CD4-positive, alpha-beta T cell (primary cell): ENCODE measurements at regions not wholly inside any gene's neighbourhood (a gene's known extent, or its start where the extent isn't known, plus 50 kb on each side); places are given as distances from the start of the nearest gene placed in this dataset.

Experiments used
- ATAC-seq: fragments of 200-7000 bp; cut with Tn5 transposase; one replicate; pipeline ENCODE4 v1.10.0; 2022; ENCODE audit warnings: mild to moderate bottlenecking; ENCODE audit not compliant: poor library complexity
- CTCF ChIA-PET: fragments of 350-600 bp; sonication (Branson Sonifier 250); formaldehyde crosslinking; loops from one replicate; lab custom pipeline; 2021; ENCODE audit warnings: antibody characterized with exemption, inconsistent platforms; lab: Charles Lee
- POLR2A ChIA-PET: fragments of 350-600 bp; sonication (Branson Sonifier 250); formaldehyde crosslinking; loops from one replicate; lab custom pipeline; 2021; ENCODE audit warnings: antibody characterized with exemption, inconsistent platforms; lab: Charles Lee
- DNase-seq, 14 experiments: peaks; one replicate each; pipeline ENCODE4 v3.0.0-alpha.2; 2013 to 2020; ENCODE audit warnings: mixed read lengths in 2 of 14
- H3K27ac ChIP-seq, 2 donors: one replicate each; pipeline versions ENCODE4 v1.5.1 to v1.7.0; 2013; ENCODE audit warnings: low read length in 2 of 2, low read depth in 1 of 2, mild to moderate bottlenecking in 1 of 2
- H3K27me3 ChIP-seq, 2 experiments: 1 replicate in 1 of 2; 2 replicates in 1 of 2; pipeline versions ENCODE4 v1.6.1 to v1.7.0; 2013; ENCODE audit warnings: low read length in 2 of 2, control low read depth in 1 of 2, mild to moderate bottlenecking in 1 of 2, moderate library complexity in 1 of 2; ENCODE audit not compliant: insufficient read depth in 2 of 2, control insufficient read depth in 1 of 2
- H3K36me3 ChIP-seq: one replicate; pipeline ENCODE4 v1.6.1; 2013; ENCODE audit warnings: low read length, control low read depth; ENCODE audit not compliant: insufficient read depth
- H3K4me1 ChIP-seq: one replicate; pipeline ENCODE4 v1.6.1; 2013; ENCODE audit warnings: low read length, control low read depth; ENCODE audit not compliant: insufficient read depth
- H3K4me3 ChIP-seq: one replicate; pipeline ENCODE4 v1.5.1; 2013; ENCODE audit warnings: mild to moderate bottlenecking, low read length, moderate library complexity
- H3K9me3 ChIP-seq, 2 experiments: 1 replicate in 1 of 2; 2 replicates in 1 of 2; pipeline versions ENCODE4 v1.6.1 to v1.7.0; 2013; ENCODE audit warnings: low read length in 2 of 2, mild to moderate bottlenecking in 2 of 2, control low read depth in 1 of 2, moderate library complexity in 1 of 2; ENCODE audit not compliant: control insufficient read depth in 1 of 2, insufficient read depth in 1 of 2
- H3K27ac Mint-ChIP-seq: one replicate; pipeline ENCODE4 v1.8.0; 2020; ENCODE audit warnings: mixed read lengths
- H3K27me3 Mint-ChIP-seq: one replicate; pipeline ENCODE4 v1.8.0; 2021; ENCODE audit warnings: mixed read lengths
- H3K36me3 Mint-ChIP-seq: one replicate; pipeline ENCODE4 v1.8.0; 2021; ENCODE audit warnings: low read depth, mixed read lengths
- H3K4me1 Mint-ChIP-seq: one replicate; pipeline ENCODE4 v1.8.0; 2021; ENCODE audit warnings: low read depth, mixed read lengths
- H3K4me3 Mint-ChIP-seq: one replicate; pipeline ENCODE4 v1.8.0; 2020; ENCODE audit warnings: mild to moderate bottlenecking, mixed read lengths
- H3K9me3 Mint-ChIP-seq: one replicate; pipeline ENCODE4 v1.8.0; 2020; ENCODE audit warnings: mixed read lengths
- CTCF ChIP-seq: fragments of 200-600 bp; IDR thresholded peaks from one replicate; pipeline ENCODE4 v1.8.0; 2022; ENCODE audit warnings: antibody characterized with exemption, mild to moderate bottlenecking
- intact Hi-C, 2 experiments: fragments of 100-400 bp; cut with DNase I in 1 of 2; cut with micrococcal nuclease in 1 of 2; formaldehyde crosslinking; loops; one replicate each; pipeline versions ENCODE4 v1.15.1 to v1.9.0; 2023 to 2025; cut with DNase I, micrococcal nuclease

GRCh38 chr21:28380241-28380640 is 612.4 kb downstream of the LTN1 start:
- Mint-ChIP-seq H3K27me3 (no peaks in the 10 kb centered on the region), H3K9me3 (no peaks in the 10 kb centered on the region), H3K4me1 (no peaks in the 10 kb centered on the region), H3K36me3 (no peaks in the 10 kb centered on the region), H3K4me3 (no peak overlapping the region), H3K27ac (no peak overlapping the region)
- ChIA-PET CTCF (no interaction called here), POLR2A (no interaction called here)
- Histone ChIP-seq H3K9me3 (no peaks in the 10 kb centered on the region), H3K4me3 (no peak overlapping the region), H3K27me3 (no peaks in the 10 kb centered on the region), H3K4me1 (no peaks in the 10 kb centered on the region), H3K27ac (no peak overlapping the region), H3K36me3 (no peaks in the 10 kb centered on the region)
- TF ChIP-seq CTCF = no peak
- DNase-seq (no peak), ATAC-seq (no peak)
- intact Hi-C loops = no loop called here

- intact Hi-C loops = no loop called here
- Mint-ChIP-seq H3K4me1 (no peaks in the 10 kb centered on the region), H3K36me3 (no peaks in the 10 kb centered on the region), H3K27ac (no peak overlapping the region), H3K4me3 (no peak overlapping the region), H3K9me3 (peaks cover 9% of the 10 kb centered on the region), H3K27me3 (no peaks in the 10 kb centered on the region)
- ATAC-seq (no peak), DNase-seq (no peak)
- no peak overlapping the region for H3K27ac ChIP-seq
- ChIA-PET POLR2A (no interaction called here), CTCF (interaction anchor here (1.0 kb wide), 1 partner anchor 10 kb away, joined by 3 read pairs; no protein-coding TSS in a partner anchor)
- no peaks in the 10 kb centered on the region for H3K36me3 ChIP-seq
- no peaks in the 10 kb centered on the region for H3K4me1 ChIP-seq
- H3K27me3 ChIP-seq = no peaks in the 10 kb centered on the region
- no peak overlapping the region for H3K4me3 ChIP-seq
- H3K9me3 ChIP-seq = no peaks in the 10 kb centered on the region
- TF ChIP-seq CTCF = no peak
Observed at GRCh38 chr21:28378026-28378425, 614.7 kb downstream of the LTN1 start.

GRCh38 chr21:28375708-28376385 is 616.8 kb downstream of the LTN1 start:
- intact Hi-C loops = no loop called here
- TF ChIP-seq CTCF = no peak
- H3K36me3 Mint-ChIP-seq = no peaks in the 10 kb centered on the region
- peaks cover 0 to 5% of the 10 kb centered on the region in 2 experiments for H3K9me3 ChIP-seq
- H3K4me1 Mint-ChIP-seq = no peaks in the 10 kb centered on the region
- H3K4me3 Mint-ChIP-seq = no peak overlapping the region
- no peak overlapping the region for H3K4me3 ChIP-seq
- ATAC-seq (no peak), DNase-seq (no peak)
- H3K27ac ChIP-seq = no peak overlapping the region
- H3K9me3 Mint-ChIP-seq = peaks cover 18% of the 10 kb centered on the region
- H3K27me3 Mint-ChIP-seq = no peaks in the 10 kb centered on the region
- H3K27me3 ChIP-seq = no peaks in the 10 kb centered on the region
- no peak overlapping the region for H3K27ac Mint-ChIP-seq
- no peaks in the 10 kb centered on the region for H3K4me1 ChIP-seq
- no peaks in the 10 kb centered on the region for H3K36me3 ChIP-seq
- POLR2A ChIA-PET = no interaction called here
- CTCF ChIA-PET = no interaction called here
